ENCODE measurements at regions not wholly inside any gene's neighbourhood (a gene's known extent, or its start where the extent isn't known, plus 50 kb on each side); places are given as distances from the start of the nearest gene placed in this dataset.

DNA sequence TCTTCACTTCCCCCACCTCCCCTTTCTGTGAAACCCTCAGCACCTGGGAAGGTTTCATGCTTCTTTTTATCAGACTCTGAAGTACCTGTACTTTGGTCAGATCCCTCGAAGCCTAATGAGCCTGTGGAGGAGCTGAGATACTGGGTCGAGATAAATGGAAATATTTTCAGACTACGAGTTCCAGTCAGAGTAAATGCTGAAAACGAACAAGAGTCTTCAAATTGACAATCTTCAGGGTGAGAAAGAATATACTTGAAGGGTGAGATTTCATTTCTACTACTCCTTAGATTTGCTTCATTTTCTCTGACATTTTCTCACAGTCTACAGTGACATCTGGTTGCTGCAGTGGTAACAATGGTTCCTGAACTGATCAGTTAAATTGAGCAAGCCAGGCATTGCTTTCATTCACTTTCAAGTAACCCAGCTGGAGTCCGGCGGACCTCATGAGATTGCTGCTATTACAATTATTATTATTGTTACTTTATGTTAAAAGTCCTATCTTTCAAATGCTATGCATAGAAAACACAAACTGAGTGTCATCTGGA lies 337.2 kb downstream of the VGLL3 start:
- TF ChIP-seq, protein P1, sequence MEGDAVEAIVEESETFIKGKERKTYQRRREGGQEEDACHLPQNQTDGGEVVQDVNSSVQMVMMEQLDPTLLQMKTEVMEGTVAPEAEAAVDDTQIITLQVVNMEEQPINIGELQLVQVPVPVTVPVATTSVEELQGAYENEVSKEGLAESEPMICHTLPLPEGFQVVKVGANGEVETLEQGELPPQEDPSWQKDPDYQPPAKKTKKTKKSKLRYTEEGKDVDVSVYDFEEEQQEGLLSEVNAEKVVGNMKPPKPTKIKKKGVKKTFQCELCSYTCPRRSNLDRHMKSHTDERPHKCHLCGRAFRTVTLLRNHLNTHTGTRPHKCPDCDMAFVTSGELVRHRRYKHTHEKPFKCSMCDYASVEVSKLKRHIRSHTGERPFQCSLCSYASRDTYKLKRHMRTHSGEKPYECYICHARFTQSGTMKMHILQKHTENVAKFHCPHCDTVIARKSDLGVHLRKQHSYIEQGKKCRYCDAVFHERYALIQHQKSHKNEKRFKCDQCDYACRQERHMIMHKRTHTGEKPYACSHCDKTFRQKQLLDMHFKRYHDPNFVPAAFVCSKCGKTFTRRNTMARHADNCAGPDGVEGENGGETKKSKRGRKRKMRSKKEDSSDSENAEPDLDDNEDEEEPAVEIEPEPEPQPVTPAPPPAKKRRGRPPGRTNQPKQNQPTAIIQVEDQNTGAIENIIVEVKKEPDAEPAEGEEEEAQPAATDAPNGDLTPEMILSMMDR (conservative IDR thresholded peaks at IDR 0.05 in 1 of 2, IDR thresholded peaks at IDR 0.05 in 1 of 2; ENCODE audit: low read depth in 1 of 2, low read length in 2 of 2), result no peak
- no peak for TF ChIP-seq EZH2 (IDR thresholded peaks at IDR 0.05; ENCODE audit: low read length, missing control alignments)
- Histone ChIP-seq H3K36me3 (ENCODE audit: control insufficient read depth, insufficient read depth, low read length) (no peaks in the 10 kb centered on the region), H3K4me3 (replicated peaks in 1 of 4; ENCODE audit: control extremely low read depth in 1 of 4, insufficient read depth in 1 of 4, low read depth in 3 of 4, low read length in 4 of 4) (no peak overlapping the region), H3K27ac (ENCODE audit: insufficient read depth, low read length) (no peak overlapping the region), H3K79me2 (ENCODE audit: control insufficient read depth, insufficient read depth, low read length) (no peaks in the 10 kb centered on the region), H4K20me1 (ENCODE audit: control insufficient read depth, extremely low read depth, insufficient read depth, low read length) (no peaks in the 10 kb centered on the region), H3K9me3 (ENCODE audit: control insufficient read depth, insufficient read depth, low read depth, low read length) (no peaks in the 10 kb centered on the region), H3K27me3 (ENCODE audit: control insufficient read depth, insufficient read depth, low read length) (no peaks in the 10 kb centered on the region), H3K9ac (ENCODE audit: insufficient read depth, low read length) (no peak overlapping the region), H3K4me2 (ENCODE audit: extremely low read depth, insufficient read depth, low read length) (no peak overlapping the region), H2AFZ (ENCODE audit: low read length) (no peak overlapping the region), H3K4me1 (ENCODE audit: control insufficient read depth, extremely low read depth, insufficient read depth, low read length) (no peaks in the 10 kb centered on the region)
- no peak for DNase-seq (ENCODE audit: low read depth in 2 of 2)

DNA sequence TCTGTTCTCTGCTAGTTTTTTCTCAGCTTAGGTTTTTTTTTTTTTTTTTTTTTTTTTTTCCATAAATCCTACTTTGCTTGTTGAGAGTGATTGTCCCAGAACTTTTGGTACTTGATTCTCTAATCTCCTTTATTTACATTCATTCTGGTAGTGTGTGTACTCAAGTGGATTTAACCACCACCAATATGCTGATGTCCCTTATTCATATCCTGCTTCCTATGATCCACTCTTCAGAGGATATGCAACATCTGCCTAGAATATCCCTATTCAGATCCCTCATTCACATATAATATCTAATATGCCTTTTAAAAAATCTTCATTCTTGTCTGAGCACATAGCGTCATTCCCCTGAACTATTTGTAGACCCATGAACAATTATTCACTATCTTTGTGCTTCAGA lies 342.9 kb downstream of the VGLL3 start:
- Histone ChIP-seq H3K4me2 (ENCODE audit: extremely low read depth, insufficient read depth, low read length) (no peak overlapping the region), H3K79me2 (ENCODE audit: control insufficient read depth, insufficient read depth, low read length) (no peaks in the 10 kb centered on the region), H3K27me3 (ENCODE audit: control insufficient read depth, insufficient read depth, low read length) (no peaks in the 10 kb centered on the region), H3K9me3 (ENCODE audit: control insufficient read depth, insufficient read depth, low read depth, low read length) (no peaks in the 10 kb centered on the region), H2AFZ (ENCODE audit: low read length) (no peak overlapping the region), H3K4me3 (replicated peaks in 1 of 4; ENCODE audit: control extremely low read depth in 1 of 4, insufficient read depth in 1 of 4, low read depth in 3 of 4, low read length in 4 of 4) (no peak overlapping the region), H3K9ac (ENCODE audit: insufficient read depth, low read length) (no peak overlapping the region), H3K4me1 (ENCODE audit: control insufficient read depth, extremely low read depth, insufficient read depth, low read length) (no peaks in the 10 kb centered on the region), H3K36me3 (ENCODE audit: control insufficient read depth, insufficient read depth, low read length) (no peaks in the 10 kb centered on the region), H4K20me1 (ENCODE audit: control insufficient read depth, extremely low read depth, insufficient read depth, low read length) (no peaks in the 10 kb centered on the region), H3K27ac (ENCODE audit: insufficient read depth, low read length) (no peak overlapping the region)
- TF ChIP-seq, protein P1 (conservative IDR thresholded peaks at IDR 0.05 in 1 of 2, IDR thresholded peaks at IDR 0.05 in 1 of 2; ENCODE audit: low read depth in 1 of 2, low read length in 2 of 2), result no peak
- TF ChIP-seq EZH2 (IDR thresholded peaks at IDR 0.05; ENCODE audit: low read length, missing control alignments), result no peak
- DNase-seq (ENCODE audit: low read depth in 2 of 2), result no peak

DNA sequence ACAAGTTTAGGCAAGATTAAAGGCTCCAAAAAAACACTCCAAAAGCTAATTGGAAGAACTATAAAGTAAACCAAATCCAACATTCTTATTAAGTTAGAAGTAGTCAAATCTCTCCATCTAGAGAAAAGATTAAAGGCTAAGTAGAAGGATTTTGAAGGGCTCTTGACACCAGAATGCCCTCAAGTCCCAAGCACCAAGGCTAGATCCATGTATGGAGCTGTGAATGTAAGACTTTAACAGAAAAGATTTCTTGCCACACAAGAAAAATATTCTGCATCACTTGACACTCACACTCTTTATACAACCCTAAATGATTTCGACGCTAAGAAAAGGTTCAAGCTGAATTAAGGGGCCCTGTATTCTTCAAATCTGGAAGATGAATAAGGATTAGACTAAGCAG lies 345.2 kb downstream of the VGLL3 start:
- no peaks in the 10 kb centered on the region for H3K36me3 ChIP-seq (ENCODE audit: control insufficient read depth, insufficient read depth, low read length)

More for the DNA sequence above, 345.2 kb downstream of the VGLL3 start:
- Histone ChIP-seq H3K9ac (ENCODE audit: insufficient read depth, low read length) (no peak overlapping the region), H3K27ac (ENCODE audit: insufficient read depth, low read length) (no peak overlapping the region), H3K27me3 (ENCODE audit: control insufficient read depth, insufficient read depth, low read length) (no peaks in the 10 kb centered on the region), H4K20me1 (ENCODE audit: control insufficient read depth, extremely low read depth, insufficient read depth, low read length) (no peaks in the 10 kb centered on the region), H3K4me2 (ENCODE audit: extremely low read depth, insufficient read depth, low read length) (no peak overlapping the region), H3K9me3 (ENCODE audit: control insufficient read depth, insufficient read depth, low read depth, low read length) (no peaks in the 10 kb centered on the region), H2AFZ (ENCODE audit: low read length) (no peak overlapping the region), H3K4me3 (replicated peaks in 1 of 4; ENCODE audit: control extremely low read depth in 1 of 4, insufficient read depth in 1 of 4, low read depth in 3 of 4, low read length in 4 of 4) (no peak overlapping the region), H3K4me1 (ENCODE audit: control insufficient read depth, extremely low read depth, insufficient read depth, low read length) (no peaks in the 10 kb centered on the region), H3K79me2 (ENCODE audit: control insufficient read depth, insufficient read depth, low read length) (no peaks in the 10 kb centered on the region)
- DNase-seq (ENCODE audit: low read depth in 2 of 2), result no peak
- TF ChIP-seq EZH2 (IDR thresholded peaks at IDR 0.05; ENCODE audit: low read length, missing control alignments), result no peak
- TF ChIP-seq, protein P1 (conservative IDR thresholded peaks at IDR 0.05 in 1 of 2, IDR thresholded peaks at IDR 0.05 in 1 of 2; ENCODE audit: low read depth in 1 of 2, low read length in 2 of 2), result no peak
